ENCODE measurements at regions not wholly inside any gene's neighbourhood (a gene's known extent, or its start where the extent isn't known, plus 50 kb on each side); places are given as distances from the start of the nearest gene placed in this dataset.

DNA sequence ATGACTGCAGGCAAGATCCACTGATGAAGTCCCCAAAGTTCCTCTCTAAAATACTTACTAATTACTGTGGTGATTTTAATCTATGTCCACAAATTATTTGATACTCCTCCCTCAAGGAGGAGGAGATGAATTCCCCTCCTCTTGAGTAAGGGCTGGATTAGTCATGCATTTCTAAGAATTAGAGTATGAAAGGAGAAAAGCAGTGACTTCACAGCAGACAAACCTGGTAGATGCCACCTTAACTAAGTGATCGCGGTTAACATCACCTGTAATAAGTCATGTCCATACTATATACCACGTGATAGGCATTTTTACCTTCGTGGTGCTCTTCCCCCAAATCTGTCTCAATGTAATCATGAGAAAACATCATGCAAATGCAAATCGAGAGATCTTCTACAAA is 52.0 kb upstream of the TSPAN18 start:
- H3K36me3 ChIP-seq (ENCODE audit: insufficient read depth, low read length, poor library complexity, severe bottlenecking), result no peaks in the 10 kb centered on the region
- H3K4me1 ChIP-seq (ENCODE audit: insufficient read depth, low read length, poor library complexity, severe bottlenecking), result peaks cover 12% of the 10 kb centered on the region
- ChIA-PET POLR2A (ENCODE audit: low non-redundant PET) (no interaction called here), CTCF (no interaction called here)
- intact Hi-C loops (cut with micrococcal nuclease; ENCODE audit: unreplicated experiment), result no loop called here
- no peaks in the 10 kb centered on the region for H3K27me3 ChIP-seq (replicated peaks; ENCODE audit: insufficient read depth, low read depth, low read length, poor library complexity)
- no peak overlapping the region for H3K4me3 ChIP-seq (ENCODE audit: low read depth, low read length, poor library complexity, severe bottlenecking)
- DNase-seq (ENCODE audit: low spot score), result no peak
- no peak for TF ChIP-seq EZH2 (IDR thresholded peaks at IDR 0.05; ENCODE audit: borderline replicate concordance, low read depth, low read length, poor library complexity, severe bottlenecking)
- TF ChIP-seq, protein P1, sequence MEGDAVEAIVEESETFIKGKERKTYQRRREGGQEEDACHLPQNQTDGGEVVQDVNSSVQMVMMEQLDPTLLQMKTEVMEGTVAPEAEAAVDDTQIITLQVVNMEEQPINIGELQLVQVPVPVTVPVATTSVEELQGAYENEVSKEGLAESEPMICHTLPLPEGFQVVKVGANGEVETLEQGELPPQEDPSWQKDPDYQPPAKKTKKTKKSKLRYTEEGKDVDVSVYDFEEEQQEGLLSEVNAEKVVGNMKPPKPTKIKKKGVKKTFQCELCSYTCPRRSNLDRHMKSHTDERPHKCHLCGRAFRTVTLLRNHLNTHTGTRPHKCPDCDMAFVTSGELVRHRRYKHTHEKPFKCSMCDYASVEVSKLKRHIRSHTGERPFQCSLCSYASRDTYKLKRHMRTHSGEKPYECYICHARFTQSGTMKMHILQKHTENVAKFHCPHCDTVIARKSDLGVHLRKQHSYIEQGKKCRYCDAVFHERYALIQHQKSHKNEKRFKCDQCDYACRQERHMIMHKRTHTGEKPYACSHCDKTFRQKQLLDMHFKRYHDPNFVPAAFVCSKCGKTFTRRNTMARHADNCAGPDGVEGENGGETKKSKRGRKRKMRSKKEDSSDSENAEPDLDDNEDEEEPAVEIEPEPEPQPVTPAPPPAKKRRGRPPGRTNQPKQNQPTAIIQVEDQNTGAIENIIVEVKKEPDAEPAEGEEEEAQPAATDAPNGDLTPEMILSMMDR (conservative IDR thresholded peaks at IDR 0.05; ENCODE audit: low read depth, low read length), result no peak
- no peaks in the 10 kb centered on the region for H3K9me3 ChIP-seq (ENCODE audit: low read depth, low read length, poor library complexity, severe bottlenecking)
- no peak overlapping the region for H3K27ac ChIP-seq (ENCODE audit: low read depth, low read length, poor library complexity, severe bottlenecking)
- BruUV-seq (replicated peaks), result no TSS peak

DNA sequence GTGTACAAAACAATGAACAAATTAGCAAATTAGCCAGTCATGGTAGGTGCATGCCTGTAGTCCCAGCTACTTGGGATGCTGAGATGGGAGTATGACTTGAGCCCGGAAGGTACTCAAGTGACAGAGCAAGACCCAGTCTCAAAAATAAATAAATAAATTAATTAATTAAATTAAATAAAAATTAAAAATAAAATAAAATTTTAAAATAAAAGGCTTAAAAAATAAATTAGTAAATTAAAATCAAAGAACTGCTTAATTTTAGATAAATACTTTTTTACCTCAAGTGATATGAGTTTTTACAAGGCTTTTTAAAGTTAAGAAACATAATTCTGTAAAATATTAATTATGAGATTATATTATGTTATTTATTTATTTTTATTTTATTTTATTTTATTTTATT is 50.9 kb upstream of the TSPAN18 start:
- Histone ChIP-seq H3K4me1 (ENCODE audit: insufficient read depth, low read length, poor library complexity, severe bottlenecking) (peaks cover 12% of the 10 kb centered on the region), H3K36me3 (ENCODE audit: insufficient read depth, low read length, poor library complexity, severe bottlenecking) (no peaks in the 10 kb centered on the region), H3K27ac (ENCODE audit: low read depth, low read length, poor library complexity, severe bottlenecking) (no peak overlapping the region), H3K4me3 (ENCODE audit: low read depth, low read length, poor library complexity, severe bottlenecking) (no peak overlapping the region), H3K9me3 (ENCODE audit: low read depth, low read length, poor library complexity, severe bottlenecking) (no peaks in the 10 kb centered on the region), H3K27me3 (replicated peaks; ENCODE audit: insufficient read depth, low read depth, low read length, poor library complexity) (no peaks in the 10 kb centered on the region)
- ChIA-PET POLR2A (ENCODE audit: low non-redundant PET) (no interaction called here), CTCF (no interaction called here)
- intact Hi-C loops (cut with micrococcal nuclease; ENCODE audit: unreplicated experiment), result no loop called here
- TF ChIP-seq EZH2 (IDR thresholded peaks at IDR 0.05; ENCODE audit: borderline replicate concordance, low read depth, low read length, poor library complexity, severe bottlenecking), result no peak
- TF ChIP-seq, protein P1 (conservative IDR thresholded peaks at IDR 0.05; ENCODE audit: low read depth, low read length), result no peak
- BruUV-seq (replicated peaks), result no TSS peak
- no peak for DNase-seq (ENCODE audit: low spot score)

Data from A673 (cell line).